Neural cell (in vitro differentiated cells): ENCODE measurements at regions not wholly inside any gene's neighbourhood (a gene's known extent, or its start where the extent isn't known, plus 50 kb on each side); places are given as distances from the start of the nearest gene placed in this dataset.

Source experiments
- CTCF ChIP-seq: fragments of 450-650 bp; IDR thresholded peaks from 2 replicates; pipeline ENCODE4 v1.5.1; 2014; ENCODE audit warnings: antibody characterized with exemption, mild to moderate bottlenecking, moderate library complexity; ENCODE audit not compliant: poor library complexity, severe bottlenecking
- EZH2 ChIP-seq: fragments of 200-600, 300-800 bp; shearing (Covaris generic), sonication (generic); IDR thresholded peaks from 2 replicates; pipeline ENCODE4 v1.6.1; 2014; ENCODE audit warnings: antibody characterized with exemption, low read length, borderline replicate concordance, mild to moderate bottlenecking; ENCODE audit not compliant: insufficient read depth, poor library complexity, severe bottlenecking
- MXI1 ChIP-seq: fragments of 450-650 bp; conservative IDR thresholded peaks from 2 replicates; pipeline ENCODE4 v1.6.1; 2014; ENCODE audit warnings: antibody characterized with exemption, mild to moderate bottlenecking; ENCODE audit not compliant: poor library complexity, severe bottlenecking
- POLR2AphosphoS5 ChIP-seq: IDR thresholded peaks from 2 replicates; pipeline ENCODE4 v1.6.1; 2012
- RAD21 ChIP-seq: fragments of 450-650 bp; conservative IDR thresholded peaks from 2 replicates; pipeline ENCODE4 v1.6.1; 2014; ENCODE audit warnings: antibody characterized with exemption, mild to moderate bottlenecking, moderate library complexity

GRCh38 chr5:5046680-5047502 is 93.2 kb upstream of the ADAMTS16 start:
- TF ChIP-seq CTCF (no peak), POLR2AphosphoS5 (no peak), RAD21 (no peak), EZH2 (no peak), MXI1 (no peak)
